ENCODE measurements at regions not wholly inside any gene's neighbourhood (a gene's known extent, or its start where the extent isn't known, plus 50 kb on each side); places are given as distances from the start of the nearest gene placed in this dataset.

DNA sequence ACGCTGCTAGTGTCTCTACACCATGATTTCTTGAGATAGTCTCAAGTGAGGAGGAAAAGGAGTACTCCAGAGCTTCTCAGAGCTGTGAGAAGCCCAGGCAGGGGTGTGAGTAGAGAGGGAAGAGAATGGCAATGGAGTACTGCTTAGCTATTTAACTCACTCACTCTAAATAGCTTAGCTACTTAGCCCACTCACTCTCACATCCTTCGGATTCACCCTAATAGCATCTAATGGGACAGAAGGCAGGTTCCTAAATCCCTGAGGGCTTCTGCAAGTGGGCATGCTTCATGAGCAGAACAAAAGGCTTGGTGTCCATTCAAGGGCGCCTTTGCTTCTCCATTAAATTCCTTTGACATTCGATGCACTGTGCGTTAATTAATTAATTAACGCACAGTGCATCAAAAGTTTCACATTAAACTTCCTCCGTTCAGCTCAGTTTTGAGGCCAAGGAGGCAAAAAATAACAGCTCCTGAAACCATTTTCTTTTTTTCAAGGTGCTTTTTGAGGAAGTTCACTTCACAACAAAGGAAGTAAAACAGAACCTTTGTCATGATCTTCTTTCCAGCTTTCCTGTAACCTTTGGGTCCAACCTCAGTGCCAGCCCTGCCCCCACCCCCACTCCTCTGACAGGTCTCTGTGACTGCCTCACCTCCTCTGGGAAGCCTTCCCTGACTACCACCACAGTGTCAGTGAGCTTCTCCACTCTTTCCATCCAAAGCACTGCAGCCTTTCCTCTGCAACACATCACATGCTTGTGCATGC, 294.0 kb downstream of the SEC61B start:
- no peak overlapping the region for H2AK5ac ChIP-seq (ENCODE audit: low read depth, low read length)
- H2BK20ac ChIP-seq (ENCODE audit: low read length), result no peak overlapping the region
- no peak overlapping the region; a peak in 1 of 7 replicates for H3K9ac ChIP-seq (replicated peaks in 1 of 4; ENCODE audit: extremely low read depth in 1 of 4, low read depth in 3 of 4, low read length in 3 of 4)
- no peak overlapping the region for H3K27ac ChIP-seq (ENCODE audit: low read depth, low read length)
- no peaks in the 10 kb centered on the region for H3K27me3 ChIP-seq (replicated peaks in 1 of 4; ENCODE audit: control insufficient read depth in 3 of 4, extremely low read depth in 1 of 4, insufficient read depth in 3 of 4, low read length in 3 of 4)
- H4K91ac ChIP-seq (replicated peaks; ENCODE audit: insufficient read length, low read length), result no peak overlapping the region
- H2BK12ac ChIP-seq (ENCODE audit: low read depth, low read length), result 0 out of 2 replicates have a peak overlapping the region, but pooled peaks have one; percentile 80
- H2BK5ac ChIP-seq (ENCODE audit: low read depth, low read length), result no peak overlapping the region
- no peaks in the 10 kb centered on the region for H3K36me3 ChIP-seq (ENCODE audit: control insufficient read depth in 2 of 4, insufficient read depth in 4 of 4, low read length in 3 of 4)
- 0 out of 7 replicates have a peak, but pooled peaks cover 0 to 2% (median 0%) of the 10 kb centered on the region in 4 experiments for H3K4me1 ChIP-seq (replicated peaks in 1 of 4; ENCODE audit: control insufficient read depth in 3 of 4, insufficient read depth in 4 of 4, low read length in 3 of 4)
- DNase-seq (ENCODE audit: low read depth in 1 of 2, low spot score in 2 of 2) (no peak), FAIRE-seq (no peak)
- no peak overlapping the region for H3K56ac ChIP-seq (replicated peaks; ENCODE audit: insufficient read length, low read depth, low read length)
- no peak overlapping the region for H3K4me2 ChIP-seq (ENCODE audit: insufficient read depth in 1 of 2, low read depth in 2 of 2, low read length in 2 of 2)
- no peak overlapping the region for H3K18ac ChIP-seq (ENCODE audit: extremely low read depth, low read length)
- H3K14ac ChIP-seq (ENCODE audit: insufficient read length), result no peak overlapping the region
- WGBS, 2 experiments (ENCODE audit: extremely low coverage in 1 of 2, insufficient coverage in 1 of 2, insufficient read length in 1 of 2, insufficient replicate concordance in 2 of 2, low coverage in 1 of 2, low lambda C conversion rate in 2 of 2, missing lambda C conversion rate in 1 of 2), result 91% methylated on average over 7 of the region's 7 CpGs; no CpG with 5 or more reads in 1 of the 2 experiments
- H3K4me3 ChIP-seq (ENCODE audit: extremely low read depth in 1 of 4, insufficient read depth in 2 of 4, low read depth in 3 of 4, low read length in 4 of 4), result no peak overlapping the region
- POLR2A ChIA-PET (ENCODE audit: partially characterized antibody), result no interaction called here
- H2BK120ac ChIP-seq (replicated peaks; ENCODE audit: low read depth, low read length), result peak overlapping the region; percentile 47
- no peak overlapping the region for H3K23ac ChIP-seq (ENCODE audit: insufficient read length)
- no peak overlapping the region for H4K5ac ChIP-seq (ENCODE audit: insufficient read length, low read depth, low read length)
- H3K23me2 ChIP-seq (ENCODE audit: low read depth, low read length), result peaks cover 1% of the 10 kb centered on the region; the same call in 1 of the 2 replicates
- H3K9me3 ChIP-seq (ENCODE audit: insufficient read depth in 2 of 2, low read depth in 1 of 2, low read length in 1 of 2), result no peaks in the 10 kb centered on the region
- no peaks in the 10 kb centered on the region for H3K79me1 ChIP-seq (ENCODE audit: low read depth, low read length)
- H3K79me2 ChIP-seq (ENCODE audit: control insufficient read depth in 1 of 2, insufficient read depth in 2 of 2, low read length in 2 of 2), result no peaks in the 10 kb centered on the region
- H4K8ac ChIP-seq (ENCODE audit: extremely low read depth, insufficient read depth, low read length), result no peak overlapping the region
- H3K4ac ChIP-seq (replicated peaks; ENCODE audit: insufficient read length, low read depth, low read length), result no peak overlapping the region
- H4K20me1 ChIP-seq (replicated peaks in 1 of 2; ENCODE audit: control insufficient read depth in 1 of 2, insufficient read depth in 2 of 2, low read length in 2 of 2), result no peaks in the 10 kb centered on the region
- CTCF ChIA-PET (ENCODE audit: partially characterized antibody), result interaction anchor here (0.6 to 2.3 kb wide), 6 partner anchors 10 to 196 kb away, joined by 3 to 9 read pairs (median 3); no protein-coding TSS in a partner anchor
- H2BK15ac ChIP-seq (ENCODE audit: low read length), result no peak overlapping the region
- no peak overlapping the region for H2AFZ ChIP-seq (ENCODE audit: low read length)
- TF ChIP-seq KDM1A (IDR thresholded peaks at IDR 0.05; ENCODE audit: borderline replicate concordance, low read length) (no peak), SRF (IDR thresholded peaks at IDR 0.05; ENCODE audit: low read depth, low read length) (no peak), BRCA1 (IDR thresholded peaks at IDR 0.05; ENCODE audit: low read depth, low read length) (no peak), TAF1 (IDR thresholded peaks at IDR 0.05; ENCODE audit: low read depth, low read length) (no peak), BACH1 (IDR thresholded peaks at IDR 0.05; ENCODE audit: low read length) (no peak), ASH2L (IDR thresholded peaks at IDR 0.05; ENCODE audit: low read length) (no peak), CBX5 (IDR thresholded peaks at IDR 0.05; ENCODE audit: low read depth, low read length) (no peak), JUN (IDR thresholded peaks at IDR 0.05; ENCODE audit: low read depth, low read length) (no peak), GABPA (IDR thresholded peaks at IDR 0.05; ENCODE audit: borderline replicate concordance, insufficient read depth, low read length) (no peak), POU5F1 (IDR thresholded peaks at IDR 0.05; ENCODE audit: low read depth, low read length) (no peak), RAD21 (IDR thresholded peaks at IDR 0.05 in 1 of 2, conservative IDR thresholded peaks at IDR 0.05 in 1 of 2; ENCODE audit: low read depth in 2 of 2, low read length in 2 of 2) (no peak)
- TF ChIP-seq, protein P1, sequence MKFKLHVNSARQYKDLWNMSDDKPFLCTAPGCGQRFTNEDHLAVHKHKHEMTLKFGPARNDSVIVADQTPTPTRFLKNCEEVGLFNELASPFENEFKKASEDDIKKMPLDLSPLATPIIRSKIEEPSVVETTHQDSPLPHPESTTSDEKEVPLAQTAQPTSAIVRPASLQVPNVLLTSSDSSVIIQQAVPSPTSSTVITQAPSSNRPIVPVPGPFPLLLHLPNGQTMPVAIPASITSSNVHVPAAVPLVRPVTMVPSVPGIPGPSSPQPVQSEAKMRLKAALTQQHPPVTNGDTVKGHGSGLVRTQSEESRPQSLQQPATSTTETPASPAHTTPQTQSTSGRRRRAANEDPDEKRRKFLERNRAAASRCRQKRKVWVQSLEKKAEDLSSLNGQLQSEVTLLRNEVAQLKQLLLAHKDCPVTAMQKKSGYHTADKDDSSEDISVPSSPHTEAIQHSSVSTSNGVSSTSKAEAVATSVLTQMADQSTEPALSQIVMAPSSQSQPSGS (IDR thresholded peaks at IDR 0.05; ENCODE audit: low read length), result no peak
